ENCODE measurements at regions not wholly inside any gene's neighbourhood (a gene's known extent, or its start where the extent isn't known, plus 50 kb on each side); places are given as distances from the start of the nearest gene placed in this dataset.
"Not testable (repeated sequence)": the region's sequence is repeated elsewhere in the genome, so short reads cannot be mapped to it uniquely, and the experiment has no call there.

GRCh38 chr13:23119131-23119530, 61.6 kb upstream of the SGCG start:
- no TSS peak for BruUV-seq (replicated peaks)
- TF ChIP-seq POLR2AphosphoS5 (IDR thresholded peaks at IDR 0.05; ENCODE audit: insufficient read depth, low read depth, low read length): no peak
- TF ChIP-seq, protein P1, sequence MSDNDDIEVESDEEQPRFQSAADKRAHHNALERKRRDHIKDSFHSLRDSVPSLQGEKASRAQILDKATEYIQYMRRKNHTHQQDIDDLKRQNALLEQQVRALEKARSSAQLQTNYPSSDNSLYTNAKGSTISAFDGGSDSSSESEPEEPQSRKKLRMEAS (IDR thresholded peaks at IDR 0.05; ENCODE audit: insufficient read depth, insufficient read length): no peak
- no peak for TF ChIP-seq EZH2 (IDR thresholded peaks at IDR 0.05; ENCODE audit: borderline replicate concordance, low read depth, low read length, severe bottlenecking)
- TF ChIP-seq, protein P2, sequence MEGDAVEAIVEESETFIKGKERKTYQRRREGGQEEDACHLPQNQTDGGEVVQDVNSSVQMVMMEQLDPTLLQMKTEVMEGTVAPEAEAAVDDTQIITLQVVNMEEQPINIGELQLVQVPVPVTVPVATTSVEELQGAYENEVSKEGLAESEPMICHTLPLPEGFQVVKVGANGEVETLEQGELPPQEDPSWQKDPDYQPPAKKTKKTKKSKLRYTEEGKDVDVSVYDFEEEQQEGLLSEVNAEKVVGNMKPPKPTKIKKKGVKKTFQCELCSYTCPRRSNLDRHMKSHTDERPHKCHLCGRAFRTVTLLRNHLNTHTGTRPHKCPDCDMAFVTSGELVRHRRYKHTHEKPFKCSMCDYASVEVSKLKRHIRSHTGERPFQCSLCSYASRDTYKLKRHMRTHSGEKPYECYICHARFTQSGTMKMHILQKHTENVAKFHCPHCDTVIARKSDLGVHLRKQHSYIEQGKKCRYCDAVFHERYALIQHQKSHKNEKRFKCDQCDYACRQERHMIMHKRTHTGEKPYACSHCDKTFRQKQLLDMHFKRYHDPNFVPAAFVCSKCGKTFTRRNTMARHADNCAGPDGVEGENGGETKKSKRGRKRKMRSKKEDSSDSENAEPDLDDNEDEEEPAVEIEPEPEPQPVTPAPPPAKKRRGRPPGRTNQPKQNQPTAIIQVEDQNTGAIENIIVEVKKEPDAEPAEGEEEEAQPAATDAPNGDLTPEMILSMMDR (IDR thresholded peaks at IDR 0.05; ENCODE audit: extremely low read depth in 1 of 2, insufficient read depth in 1 of 2, low read depth in 1 of 2, low read length in 2 of 2): no peak
- no peak for TF ChIP-seq GATA2 (IDR thresholded peaks at IDR 0.05; ENCODE audit: insufficient read depth, insufficient read length, low read depth, low read length)
- TF ChIP-seq POLR2A (IDR thresholded peaks at IDR 0.05; ENCODE audit: low read depth, low read length): no peak
- no peak for TF ChIP-seq MYC (IDR thresholded peaks at IDR 0.05; ENCODE audit: low read depth, low read length)
- TF ChIP-seq FOS (IDR thresholded peaks at IDR 0.05; ENCODE audit: borderline replicate concordance, insufficient read depth, low read length): no peak
- no peak for TF ChIP-seq JUN (IDR thresholded peaks at IDR 0.05; ENCODE audit: borderline replicate concordance, insufficient read depth, insufficient read length, low read depth)
- POLR2A ChIA-PET: no interaction called here

GRCh38 chr13:23127540-23127939, 53.2 kb upstream of the SGCG start:
- H3K4me2 ChIP-seq (ENCODE audit: insufficient read depth, low read length); H3K4me3 ChIP-seq (replicated peaks in 1 of 3; ENCODE audit: insufficient read depth in 1 of 3, low read depth in 1 of 3, low read length in 3 of 3); FAIRE-seq; H3K27ac ChIP-seq (ENCODE audit: insufficient read depth, low read depth, low read length); BruUV-seq (replicated peaks); H3K4me1 ChIP-seq (ENCODE audit: control insufficient read depth, extremely low read depth, insufficient read depth, low read length); intact Hi-C loops (cut with micrococcal nuclease); POLR2A ChIA-PET; H3K9ac ChIP-seq (replicated peaks; ENCODE audit: extremely low read depth, insufficient read depth, low read length); dilution Hi-C loops (cut with MboI; ENCODE audit: extremely low pct_ligation_motif_present, low sequenced_read_pairs); H3K79me2 ChIP-seq (ENCODE audit: control insufficient read depth, insufficient read depth, low read length); CTCF ChIA-PET; H3K9me1 ChIP-seq (replicated peaks; ENCODE audit: control insufficient read depth, extremely low read depth, insufficient read depth, low read length); H3K9me3 ChIP-seq (replicated peaks; ENCODE audit: control insufficient read depth, insufficient read depth, low read length); DNase-seq (ENCODE audit: low read depth, low spot score); H2AFZ ChIP-seq (ENCODE audit: low read depth, low read length); H4K20me1 ChIP-seq (replicated peaks; ENCODE audit: control insufficient read depth, extremely low read depth, insufficient read depth, low read length); H3K36me3 ChIP-seq (ENCODE audit: control insufficient read depth in 2 of 2, extremely low read depth in 1 of 2, insufficient read depth in 2 of 2, low read length in 2 of 2); H3K27me3 ChIP-seq (ENCODE audit: control insufficient read depth in 2 of 2, insufficient read depth in 2 of 2, low read length in 2 of 2): not testable (repeated sequence)

More at GRCh38 chr13:23119131-23119530, 61.6 kb upstream of the SGCG start:
- DNase-seq (ENCODE audit: low read depth, low spot score): no peak
- intact Hi-C loops (cut with micrococcal nuclease): no loop called here
- H3K36me3 ChIP-seq (ENCODE audit: control insufficient read depth in 2 of 2, extremely low read depth in 1 of 2, insufficient read depth in 2 of 2, low read length in 2 of 2): no peaks in the 10 kb centered on the region
- CTCF ChIA-PET: no interaction called here
- no peak overlapping the region for H3K27ac ChIP-seq (ENCODE audit: insufficient read depth, low read depth, low read length)
- no peak overlapping the region for H3K4me3 ChIP-seq (replicated peaks in 1 of 3; ENCODE audit: insufficient read depth in 1 of 3, low read depth in 1 of 3, low read length in 3 of 3)
- H3K9me1 ChIP-seq (replicated peaks; ENCODE audit: control insufficient read depth, extremely low read depth, insufficient read depth, low read length): no peaks in the 10 kb centered on the region
- H3K4me2 ChIP-seq (ENCODE audit: insufficient read depth, low read length): no peak overlapping the region
- H3K9me3 ChIP-seq (replicated peaks; ENCODE audit: control insufficient read depth, insufficient read depth, low read length): no peaks in the 10 kb centered on the region
- dilution Hi-C loops (cut with MboI; ENCODE audit: extremely low pct_ligation_motif_present, low sequenced_read_pairs): no loop called here
- H3K79me2 ChIP-seq (ENCODE audit: control insufficient read depth, insufficient read depth, low read length): no peaks in the 10 kb centered on the region
- no peak overlapping the region for H3K9ac ChIP-seq (replicated peaks; ENCODE audit: extremely low read depth, insufficient read depth, low read length)
- H3K27me3 ChIP-seq (ENCODE audit: control insufficient read depth in 2 of 2, insufficient read depth in 2 of 2, low read length in 2 of 2): no peaks in the 10 kb centered on the region
- H2AFZ ChIP-seq (ENCODE audit: low read depth, low read length): no peak overlapping the region
- no peak for FAIRE-seq
- H3K4me1 ChIP-seq (ENCODE audit: control insufficient read depth, extremely low read depth, insufficient read depth, low read length): no peaks in the 10 kb centered on the region
- H4K20me1 ChIP-seq (replicated peaks; ENCODE audit: control insufficient read depth, extremely low read depth, insufficient read depth, low read length): no peaks in the 10 kb centered on the region

Data from endothelial cell of umbilical vein (primary cell).